DOHH2 (cell line): ENCODE measurements at regions not wholly inside any gene's neighbourhood (a gene's known extent, or its start where the extent isn't known, plus 50 kb on each side); places are given as distances from the start of the nearest gene placed in this dataset.

Experiments
- H3F3A ChIP-seq: fragments of 200-600 bp; sonication (generic), shearing (Covaris generic); 2 replicates; pipeline ENCODE4 v1.6.0; 2016; ENCODE audit warnings: antibody characterized with exemption, mild to moderate bottlenecking; ENCODE audit not compliant: control insufficient read depth, insufficient read depth
- H3K27ac ChIP-seq: fragments of 200-600 bp; sonication (generic); 2 replicates; pipeline ENCODE4 v1.5.1; 2014; ENCODE audit warnings: low read depth, mild to moderate bottlenecking, low read length, moderate library complexity
- H3K27me3 ChIP-seq: fragments of 200-600 bp; sonication (generic); 2 replicates; pipeline ENCODE4 v1.6.1; 2014; ENCODE audit warnings: mild to moderate bottlenecking, low read length, mixed read lengths; ENCODE audit not compliant: control insufficient read depth
- H3K36me3 ChIP-seq: fragments of 200-600 bp; sonication (generic); 2 replicates; pipeline ENCODE4 v1.6.1; 2014; ENCODE audit warnings: mild to moderate bottlenecking, low read length, moderate library complexity, mixed read lengths; ENCODE audit not compliant: control insufficient read depth
- H3K4me1 ChIP-seq: fragments of 200-600 bp; sonication (generic); 2 replicates; pipeline ENCODE4 v1.6.1; 2014; ENCODE audit warnings: mild to moderate bottlenecking, low read length, mixed read lengths; ENCODE audit not compliant: control insufficient read depth
- H3K4me2 ChIP-seq: fragments of 200-600 bp; sonication (generic); 2 replicates; pipeline ENCODE4 v1.6.0; 2014; ENCODE audit warnings: mild to moderate bottlenecking, low read length, moderate library complexity
- H3K4me3 ChIP-seq: fragments of 200-600 bp; sonication (generic); 2 replicates; pipeline ENCODE4 v1.5.1; 2014; ENCODE audit warnings: mild to moderate bottlenecking, low read length, mixed read lengths
- H3K79me2 ChIP-seq: fragments of 200-600 bp; sonication (generic); 2 replicates; pipeline ENCODE4 v1.6.1; 2014; ENCODE audit warnings: mild to moderate bottlenecking, low read length, mixed read lengths; ENCODE audit not compliant: control insufficient read depth
- H3K9me2 ChIP-seq: fragments of 200-600 bp; sonication (generic); replicated peaks from 2 replicates; pipeline ENCODE4 v1.6.1; 2014; ENCODE audit warnings: mild to moderate bottlenecking, low read length, mixed read lengths; ENCODE audit not compliant: control insufficient read depth
- H3K9me3 ChIP-seq: fragments of 200-600 bp; sonication (generic); 2 replicates; pipeline ENCODE4 v1.6.1; 2014; ENCODE audit warnings: antibody characterized with exemption, low read length, mixed read lengths; ENCODE audit not compliant: control insufficient read depth, insufficient read depth
- H4K20me1 ChIP-seq: fragments of 200-600 bp; sonication (generic); 2 replicates; pipeline ENCODE4 v1.6.0; 2014; ENCODE audit warnings: low read depth, mild to moderate bottlenecking, antibody characterized with exemption, low read length, moderate library complexity; ENCODE audit not compliant: control insufficient read depth, insufficient read depth
- CTCF ChIP-seq: fragments of 200-600 bp; sonication (generic); IDR thresholded peaks from one replicate; pipeline ENCODE4 v1.5.1; 2014; ENCODE audit warnings: antibody characterized with exemption, mild to moderate bottlenecking, low read depth, low read length; ENCODE audit not compliant: poor library complexity, severe bottlenecking
- EZH2phosphoT487 ChIP-seq: fragments of 200-600 bp; sonication (generic); IDR thresholded peaks from 2 replicates; pipeline ENCODE4 v1.6.1; 2017; ENCODE audit warnings: borderline replicate concordance, mild to moderate bottlenecking, antibody characterized with exemption, low read length, moderate library complexity, mixed read lengths

DNA sequence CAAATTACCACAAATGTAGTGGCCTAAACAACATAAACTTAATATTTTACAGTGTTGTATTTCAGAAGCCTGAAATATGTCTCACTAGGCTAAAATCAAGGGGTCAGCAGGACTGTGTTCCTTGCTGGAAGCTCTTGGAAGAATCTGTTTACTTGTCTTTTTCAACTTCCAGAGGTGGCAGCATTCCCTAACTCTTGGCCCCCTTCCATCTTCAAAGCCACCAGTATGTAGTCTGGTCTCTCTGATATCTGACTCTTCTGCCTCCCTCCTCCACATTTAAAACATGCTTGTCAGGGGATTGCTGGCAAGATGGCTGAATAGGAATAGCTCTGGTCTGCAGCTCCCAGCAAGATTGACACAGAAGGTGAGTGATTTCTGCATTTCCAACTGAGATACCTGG is 567.5 kb downstream of the PLA2G4A start:
- Histone ChIP-seq H3K4me3 (no peak overlapping the region), H3F3A (no peaks in the 10 kb centered on the region), H3K9me3 (no peaks in the 10 kb centered on the region), H3K4me1 (no peaks in the 10 kb centered on the region), H3K9me2 (no peaks in the 10 kb centered on the region), H3K36me3 (no peaks in the 10 kb centered on the region), H4K20me1 (no peaks in the 10 kb centered on the region), H3K4me2 (no peak overlapping the region), H3K27me3 (no peaks in the 10 kb centered on the region), H3K79me2 (no peaks in the 10 kb centered on the region), H3K27ac (no peak overlapping the region)
- no peak for TF ChIP-seq EZH2phosphoT487
- TF ChIP-seq CTCF: no peak

DNA sequence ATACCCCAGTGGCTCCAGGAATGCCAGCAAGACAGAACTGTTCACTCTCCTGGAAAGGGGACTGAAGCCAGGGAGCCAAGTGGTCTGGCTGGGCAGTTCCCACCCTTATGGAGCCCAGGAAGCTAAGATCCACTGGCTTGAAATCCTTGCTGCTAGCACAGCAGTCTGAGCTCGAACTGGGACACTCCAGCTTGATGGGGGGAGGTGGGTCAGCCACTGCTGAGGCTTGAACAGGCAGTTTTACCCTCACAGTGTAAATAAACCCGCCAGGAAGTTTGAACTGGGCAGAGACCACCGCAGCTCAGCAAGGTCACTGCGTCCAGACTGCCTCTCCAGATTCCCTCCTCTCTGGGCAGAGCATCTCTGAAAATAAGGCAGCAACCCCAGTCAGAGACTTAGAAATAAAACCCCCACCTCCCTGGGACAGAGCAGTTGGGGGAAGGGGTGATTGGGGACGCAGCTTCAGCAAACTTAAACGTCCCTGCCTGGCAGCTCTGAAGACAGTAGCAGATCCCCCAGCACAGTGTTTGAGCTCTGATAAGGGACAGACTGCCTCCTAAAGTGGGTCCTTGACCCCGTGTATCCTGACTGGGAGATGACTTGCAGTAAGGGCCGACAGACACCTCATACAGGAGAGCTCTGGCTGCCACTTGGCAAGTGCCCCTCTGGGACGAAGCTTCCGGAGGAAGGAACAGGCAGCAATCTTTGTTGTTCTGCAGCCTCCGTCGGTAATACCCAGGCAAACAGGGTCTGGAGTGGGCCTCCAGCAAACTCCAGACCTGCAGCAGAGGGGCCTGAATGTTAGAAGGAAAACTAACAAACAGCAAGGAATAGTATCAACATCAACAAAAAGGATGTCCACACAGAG is 568.4 kb downstream of the PLA2G4A start:
- TF ChIP-seq EZH2phosphoT487 (no peak), CTCF (no peak)
- Histone ChIP-seq H3K27me3 (no peaks in the 10 kb centered on the region), H3K9me2 (no peaks in the 10 kb centered on the region), H3K27ac (no peak overlapping the region), H4K20me1 (no peaks in the 10 kb centered on the region), H3F3A (no peaks in the 10 kb centered on the region), H3K36me3 (no peaks in the 10 kb centered on the region), H3K4me1 (no peaks in the 10 kb centered on the region), H3K9me3 (no peaks in the 10 kb centered on the region), H3K4me2 (no peak overlapping the region), H3K4me3 (no peak overlapping the region), H3K79me2 (no peaks in the 10 kb centered on the region)

DNA sequence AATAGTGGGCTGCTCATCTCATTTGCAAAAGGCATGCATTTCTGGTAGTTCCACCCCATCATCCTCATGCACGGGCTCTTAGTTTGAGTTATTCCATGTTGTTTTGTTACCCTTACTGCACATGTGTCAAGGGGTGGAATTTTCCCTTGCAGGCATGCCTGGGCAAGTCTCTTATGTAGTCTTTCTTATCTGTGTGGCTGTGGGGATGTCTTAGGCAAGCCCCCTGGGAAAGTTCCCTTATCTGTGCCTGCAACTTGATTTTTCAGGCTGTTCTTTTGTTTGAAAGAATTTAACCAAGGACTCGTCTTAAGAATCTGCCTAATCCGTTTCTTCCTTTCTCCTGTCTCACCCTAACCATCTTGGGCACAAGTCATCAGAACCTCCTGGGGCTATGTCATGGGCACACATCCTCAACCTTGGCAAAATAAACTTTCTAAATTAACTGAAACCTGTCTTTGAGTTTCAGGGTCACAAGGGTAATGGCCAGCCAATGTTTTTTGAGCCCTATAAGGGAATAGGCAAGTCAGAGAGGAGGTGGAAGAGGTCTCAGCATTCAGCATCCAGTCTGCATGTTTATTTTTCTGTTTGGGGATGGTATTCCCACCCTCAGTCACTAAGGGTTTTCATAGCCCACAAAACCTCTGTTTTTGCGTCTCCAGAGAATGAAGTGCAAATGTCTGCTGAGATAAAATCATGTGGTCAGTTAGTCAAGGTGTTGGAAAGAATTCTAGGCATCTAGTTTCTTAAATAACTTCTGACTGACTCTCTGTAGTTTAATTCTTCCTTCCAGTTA is 579.7 kb downstream of the PLA2G4A start:
- Histone ChIP-seq H3K4me1 (no peaks in the 10 kb centered on the region), H3K36me3 (no peaks in the 10 kb centered on the region), H3K4me3 (no peak overlapping the region), H3K27ac (no peak overlapping the region), H3F3A (no peaks in the 10 kb centered on the region), H3K27me3 (no peaks in the 10 kb centered on the region), H4K20me1 (no peaks in the 10 kb centered on the region), H3K9me2 (no peaks in the 10 kb centered on the region), H3K79me2 (no peaks in the 10 kb centered on the region), H3K9me3 (no peaks in the 10 kb centered on the region; the same call in 1 of the 2 replicates), H3K4me2 (no peak overlapping the region)
- TF ChIP-seq CTCF: no peak
- TF ChIP-seq EZH2phosphoT487: no peak
